ENCODE measurements at regions not wholly inside any gene's neighbourhood (a gene's known extent, or its start where the extent isn't known, plus 50 kb on each side); places are given as distances from the start of the nearest gene placed in this dataset.

DNA sequence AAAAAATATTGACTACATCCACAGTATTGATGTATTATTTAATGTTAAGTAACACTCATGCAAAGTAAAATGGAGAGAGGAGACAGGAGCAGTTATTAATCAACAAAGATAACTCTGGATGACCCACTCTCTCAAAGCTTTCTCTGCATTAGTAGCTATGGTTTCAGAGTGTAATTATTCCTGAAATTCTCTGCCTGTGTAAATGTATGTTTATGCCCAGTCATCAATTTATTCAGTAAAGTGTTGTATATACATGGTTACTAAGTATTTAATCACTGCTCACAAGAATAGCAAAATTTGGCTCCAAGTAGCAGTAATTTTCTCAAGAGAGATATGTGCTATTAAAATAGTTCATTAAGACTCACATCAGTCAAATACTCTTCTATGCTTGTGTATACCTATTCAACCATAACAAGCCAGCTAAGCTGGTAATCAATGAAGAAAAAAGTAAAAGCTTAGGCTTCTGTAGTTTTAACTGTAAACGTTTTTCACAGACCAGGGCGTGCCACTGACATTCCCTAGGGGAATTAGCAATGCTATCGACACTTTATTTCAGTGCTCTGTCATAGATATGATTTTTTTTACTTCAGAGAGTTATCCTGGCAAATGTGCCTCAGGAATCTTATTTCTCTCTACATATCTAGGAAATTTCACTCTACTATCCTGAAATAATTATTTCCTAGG is 54.0 kb upstream of the RAB32 start (continued):
- TF ChIP-seq, protein P1, sequence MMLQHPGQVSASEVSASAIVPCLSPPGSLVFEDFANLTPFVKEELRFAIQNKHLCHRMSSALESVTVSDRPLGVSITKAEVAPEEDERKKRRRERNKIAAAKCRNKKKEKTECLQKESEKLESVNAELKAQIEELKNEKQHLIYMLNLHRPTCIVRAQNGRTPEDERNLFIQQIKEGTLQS (IDR thresholded peaks at IDR 0.05): no peak
- TF ChIP-seq, protein P1 (CRISPR knock-in tag; conservative IDR thresholded peaks at IDR 0.05): no peak
- no peak for TF ChIP-seq ZNF124 (CRISPR knock-in tag; IDR thresholded peaks at IDR 0.05)
- TF ChIP-seq NFXL1 (CRISPR knock-in tag; IDR thresholded peaks at IDR 0.05): no peak
- TF ChIP-seq, protein P2, sequence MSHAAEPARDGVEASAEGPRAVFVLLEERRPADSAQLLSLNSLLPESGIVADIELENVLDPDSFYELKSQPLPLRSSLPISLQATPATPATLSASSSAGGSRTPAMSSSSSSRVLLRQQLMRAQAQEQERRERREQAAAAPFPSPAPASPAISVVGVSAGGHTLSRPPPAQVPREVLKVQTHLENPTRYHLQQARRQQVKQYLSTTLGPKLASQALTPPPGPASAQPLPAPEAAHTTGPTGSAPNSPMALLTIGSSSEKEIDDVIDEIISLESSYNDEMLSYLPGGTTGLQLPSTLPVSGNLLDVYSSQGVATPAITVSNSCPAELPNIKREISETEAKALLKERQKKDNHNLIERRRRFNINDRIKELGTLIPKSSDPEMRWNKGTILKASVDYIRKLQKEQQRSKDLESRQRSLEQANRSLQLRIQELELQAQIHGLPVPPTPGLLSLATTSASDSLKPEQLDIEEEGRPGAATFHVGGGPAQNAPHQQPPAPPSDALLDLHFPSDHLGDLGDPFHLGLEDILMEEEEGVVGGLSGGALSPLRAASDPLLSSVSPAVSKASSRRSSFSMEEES (CRISPR knock-in tag; IDR thresholded peaks at IDR 0.05): no peak
- TF ChIP-seq MTA1 (IDR thresholded peaks at IDR 0.05; ENCODE audit: borderline replicate concordance): no peak
- TF ChIP-seq RHOXF2B (CRISPR knock-in tag; conservative IDR thresholded peaks at IDR 0.05): no peak
- no peak for TF ChIP-seq CCAR2 (IDR thresholded peaks at IDR 0.05; ENCODE audit: low read depth, low read length)
